A549 (cell line): ENCODE measurements at regions not wholly inside any gene's neighbourhood (a gene's known extent, or its start where the extent isn't known, plus 50 kb on each side); places are given as distances from the start of the nearest gene placed in this dataset.

Experiments used
- ATAC-seq, 2 experiments: fragments of 200-7000 bp in 1 of 2; fragments of >200 bp in 1 of 2; cut with Nextera tagmentation in 1 of 2; cut with Tn5 transposase in 1 of 2; 3 replicates each; pipeline versions ENCODE4 v1.8.0 to v1.9.1; 2018 to 2020; ENCODE audit warnings: mild to moderate bottlenecking in 1 of 2, moderate library complexity in 1 of 2
- CTCF ChIA-PET: fragments of 300-600 bp; sonication (Branson Sonifier 250); formaldehyde crosslinking; extraction: SDS; loops from one replicate; lab custom pipeline; 2021; ENCODE audit warnings: antibody characterized with exemption, inconsistent platforms; lab: Yijun Ruan, JAX
- POLR2A ChIA-PET: fragments of 350-600 bp; formaldehyde crosslinking; extraction: SDS; loops from one replicate; lab custom pipeline; 2021; ENCODE audit warnings: antibody characterized with exemption, inconsistent platforms; lab: Yijun Ruan, JAX
- DNase-seq, 2 experiments: peaks; one replicate each; pipeline versions ENCODE4 v3.0.0 to v3.0.0-alpha.2; 2011 to 2016; ENCODE audit warnings: low read depth in 1 of 2, low spot score in 1 of 2
- FAIRE-seq: peaks from 2 replicates; lab custom pipeline; 2011; peaks lifted over from hg19 to GRCh38; lab: Jason Lieb, UNC
- H3K27ac ChIP-seq, 2 experiments: fragments of >200 bp; sonication (Bioruptor Twin); formaldehyde crosslinking; 3 replicates each; pipeline ENCODE4 v1.5.1; 2016 to 2017
- H3K4me1 ChIP-seq: fragments of >200 bp; sonication (Bioruptor Twin); formaldehyde crosslinking; 3 replicates; pipeline ENCODE4 v1.6.1; 2016
- H3K4me2 ChIP-seq: fragments of >200 bp; sonication (Bioruptor Twin); formaldehyde crosslinking; 3 replicates; pipeline ENCODE4 v1.6.1; 2016
- H3K4me3 ChIP-seq: fragments of >200 bp; sonication (Bioruptor Twin); formaldehyde crosslinking; 3 replicates; pipeline ENCODE4 v1.5.1; 2016
- H3K9me3 ChIP-seq: fragments of >200 bp; sonication (Bioruptor Twin); formaldehyde crosslinking; 3 replicates; pipeline ENCODE4 v1.6.1; 2016
- CBX2 ChIP-seq: fragments of 200-600 bp; sonication (generic); IDR thresholded peaks from 2 replicates; pipeline ENCODE4 v1.6.1; 2016; ENCODE audit warnings: low read depth, mild to moderate bottlenecking, borderline replicate concordance
- CBX8 ChIP-seq: fragments of 200-600 bp; sonication (generic); IDR thresholded peaks from 2 replicates; pipeline ENCODE4 v1.6.1; 2016
- E2F6 ChIP-seq: IDR thresholded peaks from 2 replicates; pipeline ENCODE4 v1.6.1; 2012; ENCODE audit warnings: low read depth, borderline replicate concordance
- ESRRA ChIP-seq: fragments of 150-350 bp; IDR thresholded peaks from 2 replicates; pipeline ENCODE4 v1.6.1; 2014; ENCODE audit warnings: mild to moderate bottlenecking, low read length, borderline replicate concordance
- GATA3 ChIP-seq: IDR thresholded peaks from 2 replicates; pipeline ENCODE4 v1.6.1; 2012; ENCODE audit warnings: borderline replicate concordance
- HDAC2 ChIP-seq: fragments of 200-600 bp; sonication (generic); IDR thresholded peaks from 2 replicates; pipeline ENCODE4 v1.6.1; 2016
- HOXA7 ChIP-seq: fragments of 250-450 bp; sonication (Bioruptor Pico); IDR thresholded peaks from 2 replicates; pipeline ENCODE4 v1.5.0; 2020; ENCODE audit warnings: mild to moderate bottlenecking, moderate library complexity
- KDM1A ChIP-seq: fragments of 200-600 bp; sonication (generic); IDR thresholded peaks from 2 replicates; pipeline ENCODE4 v1.6.1; 2016; ENCODE audit warnings: low read depth, mild to moderate bottlenecking
- MAFK ChIP-seq: fragments of 450-650 bp; IDR thresholded peaks from 2 replicates; pipeline ENCODE4 v1.6.1; 2014; ENCODE audit not compliant: partially characterized antibody
- MAX ChIP-seq: IDR thresholded peaks from 2 replicates; pipeline ENCODE4 v1.6.1; 2012
- MAZ ChIP-seq: fragments of 150-350 bp; IDR thresholded peaks from 2 replicates; pipeline ENCODE4 v1.6.1; 2014; ENCODE audit warnings: antibody characterized with exemption, low read depth, low read length, borderline replicate concordance
- NFE2L2 ChIP-seq: fragments of 150-350 bp; conservative IDR thresholded peaks from 2 replicates; pipeline ENCODE4 v1.6.1; 2014; ENCODE audit warnings: low read length
- PHF8 ChIP-seq: fragments of 200-600 bp; sonication (generic); IDR thresholded peaks from 2 replicates; pipeline ENCODE4 v1.6.1; 2016; ENCODE audit warnings: low read depth, mild to moderate bottlenecking, antibody characterized with exemption, moderate library complexity, borderline replicate concordance
- POLR2A ChIP-seq: IDR thresholded peaks from 2 replicates; pipeline ENCODE4 v1.6.1; 2012; ENCODE audit warnings: mild to moderate bottlenecking, low read length
- RAD21 ChIP-seq, 2 experiments: fragments of >200 bp in 1 of 2; sonication (Bioruptor Twin) in 1 of 2; formaldehyde crosslinking in 1 of 2; IDR thresholded peaks in 1 of 2; conservative IDR thresholded peaks in 1 of 2; 2 replicates in 1 of 2; 3 replicates in 1 of 2; pipeline ENCODE4 v1.6.1; 2012 to 2018; ENCODE audit warnings: inconsistent platforms in 1 of 2
- RARB ChIP-seq: fragments of 250-450 bp; sonication (Bioruptor Pico); IDR thresholded peaks from 2 replicates; pipeline ENCODE4 v1.8.0; 2021; ENCODE audit warnings: mild to moderate bottlenecking, moderate library complexity
- SREBF2 ChIP-seq: fragments of 450-650 bp; IDR thresholded peaks from 2 replicates; pipeline ENCODE4 v1.6.1; 2014; ENCODE audit warnings: mild to moderate bottlenecking, moderate library complexity
- TFCP2L1 ChIP-seq: fragments of 250-450 bp; sonication (Bioruptor Pico); IDR thresholded peaks from 2 replicates; pipeline ENCODE4 v1.5.0; 2021; ENCODE audit warnings: mild to moderate bottlenecking
- WGBS: methylation state at CpG from one replicate; pipeline ENCODE4 v1.1.6; 2017; ENCODE audit errors: missing lambda C conversion rate; 5-methylcytosine and 5-hydroxymethylcytosine counted together
- TF ChIP-seq, protein P1 (sequence below): fragments of 450-650 bp; IDR thresholded peaks from 2 replicates; pipeline ENCODE4 v1.6.1; 2014; ENCODE audit warnings: antibody characterized with exemption
- TF ChIP-seq, protein P2 (sequence below): fragments of 200-600 bp; sonication (generic); IDR thresholded peaks from 2 replicates; pipeline ENCODE4 v1.6.1; 2016; ENCODE audit warnings: antibody characterized with exemption, mild to moderate bottlenecking, moderate library complexity
- TF ChIP-seq, protein P3 (sequence below): fragments of 250-450 bp; sonication (Bioruptor Pico); IDR thresholded peaks from 2 replicates; pipeline ENCODE4 v1.5.0; 2021; ENCODE audit warnings: mild to moderate bottlenecking, moderate library complexity, borderline replicate concordance
- TF ChIP-seq, protein P4 (sequence below): fragments of 150-350 bp; IDR thresholded peaks from 2 replicates; pipeline ENCODE4 v1.6.1; 2014; ENCODE audit warnings: low read depth, mild to moderate bottlenecking, low read length

- no peak for TF ChIP-seq GATA3
- TF ChIP-seq NFE2L2: no peak
- TF ChIP-seq, all 56 proteins: peak for 0
Measured at GRCh38 chr5:105789246-105789645, 1881.5 kb downstream of the EFNA5 start (continued).

DNA sequence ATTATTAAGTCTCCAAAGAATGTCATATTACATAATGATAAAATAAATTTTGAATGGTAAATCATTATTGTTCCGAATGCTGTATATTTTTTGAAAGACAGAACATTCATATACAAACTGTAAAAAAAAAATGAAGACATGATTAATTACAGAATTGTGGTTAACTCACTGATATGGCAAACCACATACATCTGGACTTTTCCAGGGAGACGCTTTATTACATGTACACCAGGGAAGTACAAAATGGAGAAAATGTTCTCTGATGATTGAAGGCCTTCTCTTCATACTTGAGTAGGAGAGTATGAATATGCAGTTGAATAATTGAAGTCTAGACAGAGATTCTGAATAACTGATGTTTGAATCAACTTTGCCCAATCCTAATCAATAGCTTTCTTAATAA, 1886.9 kb downstream of the EFNA5 start:
- no peak overlapping the region for H3K4me3 ChIP-seq
- DNase-seq (no peak), FAIRE-seq (no peak)
- no peak overlapping the region for H3K4me2 ChIP-seq
- WGBS: 64% methylated on average over 2 of the region's 2 CpGs
- ChIA-PET POLR2A (no interaction called here), CTCF (interaction anchor here (0.8 kb wide), 1 partner anchor 170 kb away, joined by 3 read pairs; no protein-coding TSS in a partner anchor)
- no peak overlapping the region for H3K27ac ChIP-seq
- no peaks in the 10 kb centered on the region for H3K9me3 ChIP-seq
- H3K4me1 ChIP-seq: no peaks in the 10 kb centered on the region
- TF ChIP-seq RARB (CRISPR knock-in tag) (no peak), PHF8 (no peak), RAD21 (conservative IDR thresholded peaks at IDR 0.05 in 1 of 2, IDR thresholded peaks at IDR 0.05 in 1 of 2) (no peak), POLR2A (no peak), HOXA7 (CRISPR knock-in tag) (no peak), ESRRA (no peak), SREBF2 (no peak)
- TF ChIP-seq, protein P1, sequence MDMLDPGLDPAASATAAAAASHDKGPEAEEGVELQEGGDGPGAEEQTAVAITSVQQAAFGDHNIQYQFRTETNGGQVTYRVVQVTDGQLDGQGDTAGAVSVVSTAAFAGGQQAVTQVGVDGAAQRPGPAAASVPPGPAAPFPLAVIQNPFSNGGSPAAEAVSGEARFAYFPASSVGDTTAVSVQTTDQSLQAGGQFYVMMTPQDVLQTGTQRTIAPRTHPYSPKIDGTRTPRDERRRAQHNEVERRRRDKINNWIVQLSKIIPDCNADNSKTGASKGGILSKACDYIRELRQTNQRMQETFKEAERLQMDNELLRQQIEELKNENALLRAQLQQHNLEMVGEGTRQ: no peak
- TF ChIP-seq, all 56 proteins: peak for 0
- ATAC-seq: no peak

GRCh38 chr5:105782501-105782900, 1888.2 kb downstream of the EFNA5 start:
- 36% methylated on average over 2 of the region's 2 CpGs for WGBS
- H3K9me3 ChIP-seq: no peaks in the 10 kb centered on the region
- no peak for ATAC-seq
- FAIRE-seq: no peak
- DNase-seq: no peak
- ChIA-PET POLR2A (no interaction called here), CTCF (interaction anchor here (0.5 kb wide), 1 partner anchor 34 kb away, joined by 3 read pairs; no protein-coding TSS in a partner anchor)
- H3K27ac ChIP-seq: no peak overlapping the region
- no peak overlapping the region for H3K4me3 ChIP-seq
- H3K4me1 ChIP-seq: no peaks in the 10 kb centered on the region
- no peak for TF ChIP-seq MAFK
- no peak for TF ChIP-seq MAZ
- TF ChIP-seq HDAC2: no peak
- TF ChIP-seq TFCP2L1 (CRISPR knock-in tag): no peak
- TF ChIP-seq MAX: no peak
- TF ChIP-seq PHF8: no peak
- TF ChIP-seq, protein P2, sequence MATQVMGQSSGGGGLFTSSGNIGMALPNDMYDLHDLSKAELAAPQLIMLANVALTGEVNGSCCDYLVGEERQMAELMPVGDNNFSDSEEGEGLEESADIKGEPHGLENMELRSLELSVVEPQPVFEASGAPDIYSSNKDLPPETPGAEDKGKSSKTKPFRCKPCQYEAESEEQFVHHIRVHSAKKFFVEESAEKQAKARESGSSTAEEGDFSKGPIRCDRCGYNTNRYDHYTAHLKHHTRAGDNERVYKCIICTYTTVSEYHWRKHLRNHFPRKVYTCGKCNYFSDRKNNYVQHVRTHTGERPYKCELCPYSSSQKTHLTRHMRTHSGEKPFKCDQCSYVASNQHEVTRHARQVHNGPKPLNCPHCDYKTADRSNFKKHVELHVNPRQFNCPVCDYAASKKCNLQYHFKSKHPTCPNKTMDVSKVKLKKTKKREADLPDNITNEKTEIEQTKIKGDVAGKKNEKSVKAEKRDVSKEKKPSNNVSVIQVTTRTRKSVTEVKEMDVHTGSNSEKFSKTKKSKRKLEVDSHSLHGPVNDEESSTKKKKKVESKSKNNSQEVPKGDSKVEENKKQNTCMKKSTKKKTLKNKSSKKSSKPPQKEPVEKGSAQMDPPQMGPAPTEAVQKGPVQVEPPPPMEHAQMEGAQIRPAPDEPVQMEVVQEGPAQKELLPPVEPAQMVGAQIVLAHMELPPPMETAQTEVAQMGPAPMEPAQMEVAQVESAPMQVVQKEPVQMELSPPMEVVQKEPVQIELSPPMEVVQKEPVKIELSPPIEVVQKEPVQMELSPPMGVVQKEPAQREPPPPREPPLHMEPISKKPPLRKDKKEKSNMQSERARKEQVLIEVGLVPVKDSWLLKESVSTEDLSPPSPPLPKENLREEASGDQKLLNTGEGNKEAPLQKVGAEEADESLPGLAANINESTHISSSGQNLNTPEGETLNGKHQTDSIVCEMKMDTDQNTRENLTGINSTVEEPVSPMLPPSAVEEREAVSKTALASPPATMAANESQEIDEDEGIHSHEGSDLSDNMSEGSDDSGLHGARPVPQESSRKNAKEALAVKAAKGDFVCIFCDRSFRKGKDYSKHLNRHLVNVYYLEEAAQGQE: no peak
- TF ChIP-seq KDM1A: no peak
- no peak for TF ChIP-seq GATA3
- TF ChIP-seq, protein P3, sequence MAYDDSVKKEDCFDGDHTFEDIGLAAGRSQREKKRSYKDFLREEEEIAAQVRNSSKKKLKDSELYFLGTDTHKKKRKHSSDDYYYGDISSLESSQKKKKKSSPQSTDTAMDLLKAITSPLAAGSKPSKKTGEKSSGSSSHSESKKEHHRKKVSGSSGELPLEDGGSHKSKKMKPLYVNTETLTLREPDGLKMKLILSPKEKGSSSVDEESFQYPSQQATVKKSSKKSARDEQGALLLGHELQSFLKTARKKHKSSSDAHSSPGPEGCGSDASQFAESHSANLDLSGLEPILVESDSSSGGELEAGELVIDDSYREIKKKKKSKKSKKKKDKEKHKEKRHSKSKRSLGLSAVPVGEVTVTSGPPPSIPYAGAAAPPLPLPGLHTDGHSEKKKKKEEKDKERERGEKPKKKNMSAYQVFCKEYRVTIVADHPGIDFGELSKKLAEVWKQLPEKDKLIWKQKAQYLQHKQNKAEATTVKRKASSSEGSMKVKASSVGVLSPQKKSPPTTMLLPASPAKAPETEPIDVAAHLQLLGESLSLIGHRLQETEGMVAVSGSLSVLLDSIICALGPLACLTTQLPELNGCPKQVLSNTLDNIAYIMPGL (CRISPR knock-in tag): no peak
- TF ChIP-seq CBX2: no peak
- TF ChIP-seq CBX8: no peak
- TF ChIP-seq E2F6: no peak
- TF ChIP-seq, protein P4, sequence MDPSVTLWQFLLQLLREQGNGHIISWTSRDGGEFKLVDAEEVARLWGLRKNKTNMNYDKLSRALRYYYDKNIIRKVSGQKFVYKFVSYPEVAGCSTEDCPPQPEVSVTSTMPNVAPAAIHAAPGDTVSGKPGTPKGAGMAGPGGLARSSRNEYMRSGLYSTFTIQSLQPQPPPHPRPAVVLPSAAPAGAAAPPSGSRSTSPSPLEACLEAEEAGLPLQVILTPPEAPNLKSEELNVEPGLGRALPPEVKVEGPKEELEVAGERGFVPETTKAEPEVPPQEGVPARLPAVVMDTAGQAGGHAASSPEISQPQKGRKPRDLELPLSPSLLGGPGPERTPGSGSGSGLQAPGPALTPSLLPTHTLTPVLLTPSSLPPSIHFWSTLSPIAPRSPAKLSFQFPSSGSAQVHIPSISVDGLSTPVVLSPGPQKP: no peak
- no peak overlapping the region for H3K4me2 ChIP-seq
